ENCODE measurements at regions not wholly inside any gene's neighbourhood (a gene's known extent, or its start where the extent isn't known, plus 50 kb on each side); places are given as distances from the start of the nearest gene placed in this dataset.

- TF ChIP-seq EZH2 (IDR thresholded peaks at IDR 0.05) (no peak), CTCF (IDR thresholded peaks at IDR 0.05) (no peak)
Measured at GRCh38 chr9:81320909-81321482, 368.4 kb downstream of the TLE1 start.

All from neural progenitor cell (in vitro differentiated cells).